HG03378 (cell line): ENCODE measurements at regions not wholly inside any gene's neighbourhood (a gene's known extent, or its start where the extent isn't known, plus 50 kb on each side); places are given as distances from the start of the nearest gene placed in this dataset.
"Not testable (repeated sequence)": the region's sequence is repeated elsewhere in the genome, so short reads cannot be mapped to it uniquely, and the experiment has no call there.

Experiments
- ATAC-seq: cut with Tn5 transposase; IDR thresholded peaks from one replicate; pipeline ENCODE4 v1.9.1; 2021; ENCODE audit warnings: mild to moderate bottlenecking, moderate library complexity; ENCODE audit not compliant: unreplicated experiment

- no peak for ATAC-seq
Measured at GRCh38 chrX:74180716-74181115, 123.3 kb upstream of the ZCCHC13 start.

- ATAC-seq: no peak
Measured at GRCh38 chrX:74179990-74180389, 124.0 kb upstream of the ZCCHC13 start.

GRCh38 chrX:74179499-74179898, 124.5 kb upstream of the ZCCHC13 start:
- no peak for ATAC-seq

- no peak for ATAC-seq
Measured at GRCh38 chrX:74179071-74179470, 124.9 kb upstream of the ZCCHC13 start.

GRCh38 chrX:74178536-74178935, 125.4 kb upstream of the ZCCHC13 start:
- ATAC-seq: no peak

GRCh38 chrX:74171465-74171864, 132.5 kb upstream of the ZCCHC13 start:
- no peak for ATAC-seq

- ATAC-seq: no peak
Measured at GRCh38 chrX:74162199-74162598, 141.8 kb upstream of the ZCCHC13 start.

- ATAC-seq: no peak
Measured at GRCh38 chrX:74160816-74161215, 143.2 kb upstream of the ZCCHC13 start.

- ATAC-seq: no peak
Measured at GRCh38 chrX:74160358-74160757, 143.6 kb upstream of the ZCCHC13 start.

- no peak for ATAC-seq
Measured at GRCh38 chrX:74147439-74147838, 156.5 kb upstream of the ZCCHC13 start.

GRCh38 chrX:74138943-74139342, 165.0 kb upstream of the ZCCHC13 start:
- no peak for ATAC-seq

GRCh38 chrX:74133156-74133796, 170.7 kb upstream of the ZCCHC13 start:
- peak; percentile 84 for ATAC-seq

GRCh38 chrX:74132280-74132679, 171.7 kb upstream of the ZCCHC13 start:
- no peak for ATAC-seq

- no peak for ATAC-seq
Measured at GRCh38 chrX:74119016-74119910, 184.7 kb upstream of the ZCCHC13 start.

GRCh38 chrX:74117962-74118902, 185.7 kb upstream of the ZCCHC13 start:
- no peak for ATAC-seq

GRCh38 chrX:74111245-74111644, 192.7 kb upstream of the ZCCHC13 start:
- no peak for ATAC-seq

- no peak for ATAC-seq
Measured at GRCh38 chrX:74107666-74108065, 196.3 kb upstream of the ZCCHC13 start.

GRCh38 chrX:74104356-74105015, 199.5 kb upstream of the ZCCHC13 start:
- no peak for ATAC-seq

GRCh38 chrX:74098407-74098806, 205.6 kb upstream of the ZCCHC13 start:
- not testable (repeated sequence) for ATAC-seq

GRCh38 chrX:74090049-74090448, 213.9 kb upstream of the ZCCHC13 start:
- ATAC-seq: no peak
